SKM-1 treated with dmso at 0.1 percent for 144 hours (cell line): ENCODE measurements at regions not wholly inside any gene's neighbourhood (a gene's known extent, or its start where the extent isn't known, plus 50 kb on each side); places are given as distances from the start of the nearest gene placed in this dataset.

ENCODE experiments used
- DNase-seq: peaks from one replicate; lab custom pipeline; 2025; ENCODE audit not compliant: unreplicated experiment; lab: John Stamatoyannopoulos, UW

DNA sequence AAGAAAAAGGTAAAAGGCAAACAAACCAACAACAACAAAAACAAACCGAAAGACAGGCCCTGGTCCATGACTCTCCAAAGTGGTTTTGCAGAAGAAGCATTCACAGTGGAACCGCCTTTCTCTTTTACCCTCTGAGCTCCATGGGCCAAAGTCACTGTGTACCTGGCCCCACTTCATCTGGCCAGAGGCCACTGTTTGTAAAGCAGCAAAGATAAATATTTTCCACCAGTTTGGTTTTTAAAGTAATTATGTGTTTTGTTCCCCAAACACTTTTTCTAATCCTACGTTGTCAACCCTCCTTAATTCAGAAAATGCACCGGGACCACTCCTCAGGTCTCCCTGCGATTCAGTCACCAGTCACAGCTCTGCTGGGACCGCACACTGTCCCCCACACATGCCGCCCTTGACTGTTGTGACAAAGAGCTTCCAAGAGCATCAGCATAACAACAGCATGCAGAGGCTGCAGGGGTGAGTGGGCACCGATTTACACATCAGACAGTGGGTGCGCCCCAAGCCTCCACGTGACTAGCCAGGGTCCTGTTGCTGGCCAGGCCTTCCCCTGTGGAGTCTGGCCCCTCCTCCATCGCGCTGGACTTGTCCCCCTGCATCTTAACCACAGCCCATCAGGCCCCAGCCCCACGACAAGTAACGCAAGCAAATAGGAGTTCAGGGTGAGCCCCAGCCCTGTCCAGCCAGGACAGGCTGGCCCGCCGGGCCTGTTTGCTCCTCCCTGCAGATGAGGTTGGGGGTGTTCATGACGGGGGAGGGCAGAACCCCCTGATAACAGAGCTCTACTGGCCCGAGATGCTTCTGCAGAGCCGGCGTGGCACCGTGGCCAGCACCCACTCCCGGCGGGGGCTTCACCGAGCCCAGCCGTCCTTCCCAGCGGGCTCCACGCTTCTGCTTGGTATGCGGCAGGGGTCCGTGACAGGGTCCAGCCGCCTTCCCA is 65.2 kb upstream of the DIO3 start:
- DNase-seq = no peak

DNA sequence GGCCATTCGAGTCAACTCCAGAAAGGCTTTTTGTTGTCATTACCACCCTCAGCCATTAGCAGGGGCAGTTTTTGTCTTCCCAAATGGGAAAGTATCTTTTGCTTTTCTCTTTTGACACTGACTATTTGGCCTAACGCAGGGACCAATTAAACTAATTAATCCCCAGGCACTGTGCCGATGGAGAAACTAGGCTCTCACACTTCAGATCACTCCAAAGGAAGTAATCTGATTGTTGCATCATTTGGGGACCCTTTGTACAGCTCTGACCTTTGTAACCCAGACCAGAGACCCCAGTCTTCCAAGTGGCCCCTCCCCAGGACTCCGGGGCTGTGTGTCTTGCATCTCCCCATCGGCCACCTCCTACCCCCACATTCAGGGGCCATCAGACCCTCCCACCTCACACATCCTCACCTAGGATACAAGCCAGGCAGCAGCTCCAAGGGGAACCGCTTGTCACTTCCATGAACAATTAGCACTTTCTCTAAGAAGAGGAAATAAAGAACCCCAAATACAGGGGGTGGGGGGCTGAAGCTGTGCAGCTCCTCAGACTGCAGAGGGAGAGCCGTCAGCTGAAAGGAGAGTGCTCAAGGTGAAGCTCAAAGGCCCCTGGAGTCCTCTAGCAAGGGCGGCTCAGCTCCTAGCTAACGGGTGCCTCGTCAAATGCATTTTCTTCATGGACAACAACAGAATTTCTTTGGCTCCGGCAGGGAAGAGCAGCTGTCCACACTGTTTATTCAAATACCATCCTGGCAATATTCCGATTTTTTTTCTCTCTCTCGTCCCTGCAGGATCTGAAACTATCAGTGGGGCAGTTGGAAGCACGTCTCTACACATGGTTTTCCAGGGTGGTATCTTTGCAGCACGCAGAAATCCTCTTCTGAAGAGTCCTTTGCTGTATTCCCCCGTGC is 64.3 kb upstream of the DIO3 start:
- DNase-seq = no peak

DNA sequence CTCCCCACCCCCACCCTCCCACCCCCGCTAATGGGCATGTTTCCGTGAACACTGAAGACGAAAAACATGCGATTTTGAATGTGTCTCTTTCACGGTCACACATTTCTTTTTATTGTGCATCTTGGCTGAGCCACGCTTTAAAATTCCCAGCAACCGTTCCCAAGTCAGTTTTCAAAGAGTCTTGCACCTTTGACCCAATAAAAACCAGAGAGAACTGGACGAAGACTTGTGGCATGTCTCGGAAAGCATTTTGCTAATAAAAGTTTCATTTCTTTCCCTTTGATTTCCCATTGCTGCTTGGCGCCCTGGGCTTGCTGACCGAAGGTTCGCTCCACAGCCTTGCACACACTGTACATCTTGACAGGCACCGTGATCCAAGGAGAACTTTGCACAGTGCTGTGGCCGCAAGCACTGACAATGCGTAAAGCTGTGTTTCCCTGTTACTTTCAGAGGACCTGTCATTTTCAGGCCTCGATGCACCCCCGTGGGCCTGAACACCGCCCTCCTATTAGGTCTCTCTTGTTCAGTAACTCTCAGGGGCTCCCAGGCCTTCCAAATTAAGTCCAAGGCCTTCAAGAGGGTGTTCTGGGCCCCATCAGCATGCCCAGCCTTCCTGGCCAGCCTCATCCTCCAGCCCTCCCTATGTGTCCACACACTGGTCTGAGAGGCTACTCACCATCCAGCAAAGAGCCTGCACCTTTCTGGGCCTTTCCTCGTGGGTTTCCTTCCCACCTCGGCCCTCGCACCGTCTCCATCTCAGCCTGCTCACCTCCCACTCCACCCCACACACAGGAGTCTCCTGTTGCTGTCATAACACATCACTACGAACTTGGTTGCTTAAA is 63.4 kb upstream of the DIO3 start:
- no peak for DNase-seq

DNA sequence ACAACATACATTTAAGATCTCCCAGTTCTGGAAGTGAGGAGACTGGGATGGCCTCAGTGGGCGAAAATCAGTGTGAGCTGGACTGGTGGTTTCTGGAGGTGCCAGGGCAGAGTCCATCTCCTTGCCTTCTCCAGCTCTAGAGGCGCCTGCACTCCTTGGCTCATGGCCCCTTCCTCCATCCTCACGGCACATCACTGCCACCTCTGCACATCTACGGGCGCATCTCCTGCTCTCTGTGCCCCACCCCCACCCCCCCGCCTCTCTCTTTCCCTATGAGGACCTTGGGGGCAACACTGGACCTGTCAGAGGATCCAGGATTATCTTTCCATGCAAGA is 62.8 kb upstream of the DIO3 start:
- no peak for DNase-seq

DNA sequence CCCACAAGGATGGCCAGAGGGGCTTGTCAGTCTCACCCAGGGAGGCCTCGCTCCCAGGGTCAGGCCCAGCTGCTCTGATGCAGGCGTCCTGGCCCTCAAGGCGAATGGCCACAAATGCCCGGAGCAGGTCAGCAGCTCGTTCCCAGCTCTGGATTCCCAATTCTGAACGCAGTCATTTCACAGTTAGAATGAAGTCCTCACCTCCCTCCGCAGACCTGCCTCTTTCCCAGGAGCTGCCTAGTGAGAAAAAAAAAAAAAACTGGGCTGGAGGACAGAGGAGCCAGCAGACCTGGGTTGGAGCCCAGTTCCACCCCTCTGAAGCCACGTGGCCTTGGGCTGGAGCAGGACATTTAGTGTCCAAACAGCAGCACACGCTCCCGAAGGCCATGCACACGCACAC is 62.2 kb upstream of the DIO3 start:
- no peak for DNase-seq

DNA sequence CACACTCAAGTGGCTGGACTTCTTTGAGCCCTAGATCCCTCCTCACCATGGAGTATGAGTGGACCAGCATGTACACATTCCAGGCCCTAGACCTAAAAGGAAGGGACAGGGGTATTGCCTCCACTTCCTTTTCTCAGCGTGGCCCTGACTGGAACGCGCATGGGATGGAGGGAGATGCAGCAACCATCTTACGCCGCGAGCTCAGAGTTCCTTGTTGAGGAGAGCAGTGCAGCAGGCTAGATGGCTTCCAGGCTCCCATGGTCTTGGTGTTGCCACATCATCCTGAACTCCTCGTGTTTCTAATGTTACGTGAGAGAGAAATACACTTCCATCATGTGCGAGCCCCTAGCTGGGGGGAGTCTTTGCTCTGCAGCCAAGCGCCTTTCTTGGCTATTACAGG is 61.8 kb upstream of the DIO3 start:
- no peak for DNase-seq

DNA sequence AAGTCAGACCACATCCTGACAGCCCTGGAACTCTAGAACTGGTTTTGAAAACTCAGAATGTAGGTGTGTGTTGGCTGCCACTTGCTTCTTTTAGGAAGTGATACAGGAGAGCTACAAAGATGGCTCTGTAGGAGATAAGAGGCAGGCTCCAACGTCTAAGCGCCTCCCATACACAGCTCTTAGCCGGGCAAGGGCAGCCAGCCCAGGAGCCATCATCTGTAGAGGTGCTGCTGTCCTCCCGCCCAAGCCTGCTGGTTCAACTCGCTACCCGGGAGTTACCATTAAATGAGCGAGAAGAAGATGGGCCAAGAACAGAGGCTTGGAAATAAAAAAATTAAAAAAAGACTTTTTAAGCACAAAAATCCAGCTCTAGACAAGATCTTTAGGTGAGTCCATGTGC is 61.2 kb upstream of the DIO3 start:
- no peak for DNase-seq

DNA sequence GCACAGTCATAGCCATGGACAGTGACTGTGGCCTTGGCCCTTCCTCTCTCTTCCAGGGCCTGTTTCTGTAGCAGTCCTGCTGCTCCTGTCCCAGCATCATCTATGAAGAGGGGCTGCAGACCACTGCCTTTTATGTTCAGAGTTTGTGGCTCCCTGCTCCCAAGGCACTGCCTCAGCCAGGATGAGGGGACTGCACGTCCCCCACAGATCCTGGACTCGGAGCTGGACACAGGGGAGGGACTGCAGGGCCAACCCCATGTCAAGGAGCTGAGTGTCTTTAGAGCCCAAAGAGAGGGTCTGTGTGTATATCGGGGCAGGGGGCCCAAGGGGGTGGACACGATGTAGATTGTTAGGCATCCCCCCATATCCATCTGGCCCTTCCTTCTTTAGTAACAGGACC is 60.6 kb upstream of the DIO3 start:
- no peak for DNase-seq

DNA sequence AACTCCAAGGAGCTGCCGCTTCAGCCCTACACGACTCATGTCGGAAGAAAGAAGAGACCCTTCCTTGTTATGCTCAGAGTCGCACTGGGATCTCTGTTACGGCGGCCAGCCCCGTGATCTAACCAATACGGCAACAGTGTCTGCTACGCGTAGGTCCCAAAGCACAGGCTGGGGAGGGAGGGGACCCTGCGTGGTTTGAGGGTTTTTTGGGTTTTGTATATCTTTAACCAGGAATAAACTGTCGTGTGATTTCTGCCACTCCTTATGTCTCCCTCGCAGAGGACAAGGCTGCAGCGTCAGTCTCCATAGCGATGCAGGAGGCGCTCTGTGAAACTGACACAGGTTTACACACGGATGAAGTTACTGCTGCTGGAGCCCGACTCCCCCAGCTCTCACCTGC is 60.0 kb upstream of the DIO3 start:
- DNase-seq = no peak

DNA sequence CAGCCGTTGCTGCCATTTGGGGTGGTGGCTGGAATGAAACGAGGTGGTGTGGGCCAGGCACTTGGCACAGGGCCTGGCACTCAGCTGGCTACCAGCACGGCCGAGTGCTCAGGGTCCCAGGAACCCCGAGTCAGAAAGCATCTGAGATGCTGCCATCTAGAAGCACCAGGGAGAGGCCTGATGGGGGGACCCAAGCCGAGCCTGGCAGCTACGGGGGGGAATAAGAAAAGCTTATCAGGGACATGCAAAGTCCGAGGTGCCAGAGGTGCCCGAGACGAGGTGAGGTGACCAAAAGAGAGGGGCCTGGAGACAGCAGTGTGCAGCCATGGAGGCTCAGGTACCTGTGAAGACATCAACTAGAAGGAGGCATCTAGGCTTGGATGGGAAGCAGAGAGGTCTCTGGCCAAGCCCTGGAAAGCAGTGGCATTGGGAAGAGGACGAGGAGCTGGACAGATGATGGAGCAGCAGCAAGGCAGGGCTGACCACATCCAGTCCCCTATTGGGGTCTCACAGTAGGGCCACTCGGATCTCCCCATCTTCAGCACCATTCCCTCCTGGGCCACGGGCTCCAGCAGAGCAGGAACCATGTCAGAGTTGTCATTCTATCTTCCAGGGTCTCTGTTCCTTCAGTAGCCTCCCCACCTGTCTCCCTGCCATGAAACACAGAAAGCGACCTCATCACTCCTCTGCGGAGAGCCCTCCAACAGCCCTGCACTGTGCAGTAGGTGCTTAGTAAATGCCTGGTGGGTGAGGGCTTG is 59.3 kb upstream of the DIO3 start:
- no peak for DNase-seq

DNA sequence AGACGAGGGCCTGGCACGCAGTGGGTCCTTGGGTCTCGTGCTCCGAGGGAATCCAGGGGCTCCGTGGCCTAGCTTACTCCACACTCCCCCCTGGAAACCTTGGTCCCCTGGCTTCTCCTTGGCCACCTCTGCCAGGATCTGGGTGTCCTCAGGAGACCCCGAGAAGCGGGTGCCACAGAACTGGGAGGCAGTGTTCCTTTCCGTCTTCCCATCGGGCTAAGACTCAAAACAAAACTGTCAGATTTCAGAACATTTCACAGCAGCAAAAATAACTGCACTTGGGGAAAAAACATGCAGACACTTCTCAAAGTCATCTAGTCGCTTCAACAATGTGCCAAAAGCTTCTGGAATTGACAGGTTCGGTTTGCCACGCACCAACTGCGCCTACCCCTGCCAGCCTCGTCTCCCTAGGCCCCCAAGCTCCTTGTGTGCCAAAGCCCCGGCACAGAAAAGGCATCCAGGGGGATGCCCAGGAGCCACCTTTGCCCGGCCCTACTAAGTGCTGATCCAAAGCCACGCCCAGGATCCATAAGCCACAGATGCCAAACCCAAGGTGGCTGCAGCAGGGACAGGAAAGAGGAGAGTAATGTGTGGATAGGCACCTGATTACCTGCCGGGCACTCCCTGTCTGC is 58.4 kb upstream of the DIO3 start:
- no peak for DNase-seq

DNA sequence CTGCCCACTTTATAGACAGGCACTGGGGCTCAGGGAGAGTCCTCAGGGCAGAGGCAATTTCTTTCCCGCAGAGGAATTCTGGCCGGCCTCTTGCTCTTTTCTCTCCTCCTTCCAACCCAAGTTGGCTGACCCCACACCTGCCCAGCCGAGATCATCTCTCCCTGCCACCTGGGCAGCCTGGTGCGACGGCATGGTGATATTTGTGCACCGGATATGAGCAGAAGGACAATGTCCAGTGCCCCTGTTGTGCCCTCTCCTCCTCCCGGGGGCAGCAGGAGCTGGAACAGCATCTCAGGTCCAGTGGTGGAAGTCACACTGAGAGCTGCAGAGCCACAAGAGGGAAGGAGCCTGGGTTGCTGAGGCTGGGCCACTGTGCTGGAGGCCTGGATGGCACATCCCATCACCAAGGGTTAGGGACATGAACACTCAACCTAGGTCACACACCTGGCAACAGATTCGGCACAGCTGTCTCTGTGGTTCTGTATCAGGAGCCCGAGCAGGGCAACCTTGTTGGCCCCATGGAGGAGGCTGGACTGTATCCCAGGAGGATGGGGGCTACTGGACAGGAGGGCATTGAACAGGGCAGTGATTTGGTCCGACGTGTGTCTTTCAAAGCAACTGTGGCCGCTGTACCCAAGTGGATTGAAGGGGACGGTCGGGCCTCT is 57.7 kb upstream of the DIO3 start:
- no peak for DNase-seq

DNA sequence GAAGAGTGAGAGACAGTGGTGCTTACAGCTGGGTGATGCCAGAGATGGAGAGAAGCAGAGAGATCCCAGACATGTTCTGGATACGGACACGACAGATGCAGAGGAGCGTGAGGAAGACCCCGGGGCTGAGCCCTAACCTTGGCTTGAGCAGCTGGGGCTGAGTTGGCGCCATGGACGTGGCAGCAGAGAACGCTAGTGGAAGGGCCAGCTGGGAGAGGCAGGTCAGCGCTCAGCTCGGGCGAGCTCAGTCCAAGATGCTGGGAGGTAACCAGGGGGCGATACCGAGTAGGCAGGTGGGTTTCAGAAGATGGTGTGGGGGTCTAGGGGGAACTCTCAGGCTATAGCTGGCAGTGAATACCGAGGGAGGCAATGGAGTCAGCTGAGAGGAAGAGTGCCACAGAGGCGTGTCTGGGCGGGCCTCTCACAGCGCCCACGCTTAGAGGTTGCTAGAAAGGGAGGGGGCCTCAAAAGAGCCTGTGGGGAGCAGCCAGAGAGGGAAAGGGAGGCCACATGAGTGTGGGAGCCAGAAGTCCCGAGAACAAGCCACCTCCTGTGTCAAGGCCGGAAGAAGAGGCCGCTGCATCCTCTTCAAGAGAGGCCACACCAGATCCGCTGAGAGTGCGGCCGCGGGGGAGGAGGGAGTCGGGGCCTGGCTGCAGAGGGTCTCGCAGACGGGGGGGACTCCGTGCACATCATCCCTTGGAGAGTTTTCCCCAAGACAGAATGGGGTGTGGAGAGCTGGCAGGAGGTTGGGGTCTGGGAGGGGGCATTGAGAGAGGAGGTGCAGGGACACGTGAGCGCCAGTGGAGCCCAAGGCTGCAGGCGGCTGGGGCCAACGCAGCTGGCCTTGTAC is 57.0 kb upstream of the DIO3 start:
- no peak for DNase-seq

DNA sequence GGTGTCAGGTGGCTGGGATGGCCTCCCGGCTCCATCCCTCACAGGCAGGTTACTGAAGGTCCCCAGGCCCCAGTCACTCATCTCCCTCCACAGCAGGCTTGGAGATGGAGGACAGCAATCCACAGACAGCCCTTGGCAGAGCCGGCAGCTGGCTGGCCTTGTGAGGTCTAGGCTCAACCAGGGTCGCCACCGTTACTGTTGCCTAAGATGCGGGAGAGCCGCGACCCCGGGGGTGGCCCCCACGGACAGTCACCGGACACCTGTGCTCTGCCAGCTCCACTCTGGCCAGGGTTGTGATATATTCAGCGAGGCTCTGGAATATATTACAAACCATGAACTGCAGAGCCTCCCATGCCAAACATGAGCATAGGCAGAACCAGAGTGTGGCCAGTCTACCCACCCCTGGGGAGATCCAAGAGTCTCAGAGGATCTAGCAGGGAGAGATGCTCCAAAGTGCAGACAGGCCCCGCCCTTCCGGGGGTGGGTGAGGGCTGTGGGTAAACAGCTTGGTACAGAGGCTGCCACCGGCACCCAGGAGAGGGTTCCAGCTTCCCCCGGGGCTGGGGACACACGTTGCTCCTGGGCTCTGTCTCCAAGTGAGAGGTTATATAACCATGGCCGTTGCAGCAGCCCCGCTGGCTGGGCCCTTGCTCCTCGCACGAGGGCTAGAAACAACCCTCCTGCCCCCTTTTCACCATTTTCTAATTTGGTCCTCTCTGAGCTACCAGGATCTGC is 55.9 kb upstream of the DIO3 start:
- DNase-seq = no peak

DNA sequence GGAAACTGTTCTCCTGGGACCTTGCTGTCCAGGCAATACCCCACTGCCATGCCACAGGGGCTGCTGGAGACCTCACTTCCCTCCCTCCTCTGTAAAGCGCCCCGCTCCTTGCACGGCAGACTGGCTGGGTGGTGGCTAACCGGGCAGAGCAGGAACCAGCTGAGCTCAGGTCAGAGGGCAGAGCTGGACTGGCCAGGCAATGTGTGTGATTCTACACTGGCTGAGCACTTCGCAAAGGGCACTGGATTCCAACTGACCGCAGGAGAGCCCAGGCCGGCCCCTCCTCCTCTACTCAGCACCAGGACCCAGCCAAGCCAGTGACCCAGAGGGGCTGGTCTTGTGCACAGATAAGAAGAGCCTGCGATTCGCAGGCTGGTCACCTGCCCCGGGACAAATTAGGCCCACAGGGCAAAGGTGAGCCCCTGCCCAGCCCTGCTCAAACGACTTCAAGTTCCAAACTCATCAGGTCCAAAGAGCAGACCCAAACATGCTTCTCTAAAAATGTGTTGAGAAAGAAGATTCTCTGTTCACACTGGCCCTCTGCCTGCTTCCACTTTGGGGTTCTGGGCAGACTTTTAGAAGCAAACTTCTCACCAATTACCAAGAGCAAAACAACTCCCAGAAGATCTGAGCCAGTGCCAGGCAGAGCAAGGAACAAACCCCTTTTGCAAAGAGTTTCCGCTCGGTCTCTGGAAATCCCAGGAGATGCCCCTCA is 54.9 kb upstream of the DIO3 start:
- DNase-seq = no peak

DNA sequence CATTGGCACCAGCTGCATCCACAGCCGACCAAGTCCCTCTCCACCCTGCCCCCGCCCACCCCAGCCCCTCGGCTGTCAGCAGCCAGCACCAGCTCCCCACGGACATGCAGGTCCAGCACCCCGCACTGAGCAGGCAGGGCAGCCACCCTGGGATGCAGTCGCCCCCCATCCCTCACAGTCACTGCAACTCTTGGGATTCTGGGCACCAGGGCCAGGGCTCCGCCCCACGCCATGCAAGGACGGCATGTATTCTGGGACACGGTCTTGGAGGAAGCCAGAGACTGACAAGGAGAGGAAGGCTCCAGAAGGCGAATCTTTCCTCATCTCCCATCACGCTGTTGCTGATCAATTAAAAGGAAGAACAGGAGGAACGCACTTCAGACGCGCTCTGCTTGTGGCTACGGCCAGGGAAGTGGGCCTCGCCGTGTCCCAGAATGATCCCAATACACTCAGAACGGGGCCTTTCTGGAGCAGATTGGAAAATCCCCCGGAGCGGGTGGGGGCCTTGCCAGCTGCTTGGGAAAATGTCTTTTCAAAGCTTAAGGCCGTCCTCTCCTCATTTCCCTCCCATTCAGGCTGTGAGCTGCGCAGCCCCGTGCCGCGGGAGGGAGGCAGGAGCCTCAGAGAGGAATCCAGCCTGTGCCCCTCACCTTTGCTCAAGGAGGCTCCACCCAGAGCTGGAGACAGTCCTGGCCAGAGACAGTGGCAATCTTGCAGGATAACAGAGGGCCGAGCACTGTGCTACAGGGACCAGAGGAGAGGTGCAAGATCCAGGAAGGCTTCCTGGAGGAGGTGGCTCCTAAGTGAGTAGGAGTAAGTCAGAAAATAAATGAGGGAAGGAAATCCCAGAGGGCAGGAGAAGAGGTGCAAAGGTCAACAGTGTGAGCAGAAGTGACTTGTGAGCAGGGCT is 54.1 kb upstream of the DIO3 start:
- DNase-seq = no peak
